ENCODE measurements at regions not wholly inside any gene's neighbourhood (a gene's known extent, or its start where the extent isn't known, plus 50 kb on each side); places are given as distances from the start of the nearest gene placed in this dataset.

GRCh38 chr2:16288371-16289112, 348.2 kb downstream of the MYCN start:
- no peak for DNase-seq

GRCh38 chr2:16287831-16288230, 347.5 kb downstream of the MYCN start:
- DNase-seq: no peak

- no peak for DNase-seq
These were observed 346.9 kb downstream of the MYCN start for GRCh38 chr2:16287281-16287680.

GRCh38 chr2:16285813-16286510, 345.6 kb downstream of the MYCN start:
- no peak for DNase-seq

- no peak for DNase-seq
These were observed 344.7 kb downstream of the MYCN start for GRCh38 chr2:16284941-16285625.

GRCh38 chr2:16283071-16283850, 342.9 kb downstream of the MYCN start:
- DNase-seq: no peak

GRCh38 chr2:16282511-16282910, 342.2 kb downstream of the MYCN start:
- no peak for DNase-seq

GRCh38 chr2:16281451-16282335, 341.3 kb downstream of the MYCN start:
- DNase-seq: no peak

- no peak for DNase-seq
These were observed 339.7 kb downstream of the MYCN start for GRCh38 chr2:16280081-16280480.

GRCh38 chr2:16279641-16280040, 339.3 kb downstream of the MYCN start:
- DNase-seq: no peak

GRCh38 chr2:16279201-16279570, 338.8 kb downstream of the MYCN start:
- DNase-seq: no peak

GRCh38 chr2:16278421-16279200, 338.3 kb downstream of the MYCN start:
- DNase-seq: no peak

- no peak for DNase-seq
These were observed 336.8 kb downstream of the MYCN start for GRCh38 chr2:16277117-16277516.

- no peak for DNase-seq
These were observed 335.3 kb downstream of the MYCN start for GRCh38 chr2:16275661-16276060.

- DNase-seq: no peak
These were observed 334.8 kb downstream of the MYCN start for GRCh38 chr2:16275131-16275530.

GRCh38 chr2:16273111-16273510, 332.8 kb downstream of the MYCN start:
- no peak for DNase-seq

GRCh38 chr2:16272038-16272788, 331.9 kb downstream of the MYCN start:
- no peak for DNase-seq

- no peak for DNase-seq
These were observed 331.0 kb downstream of the MYCN start for GRCh38 chr2:16271231-16271896.

GRCh38 chr2:16270441-16270840, 330.1 kb downstream of the MYCN start:
- DNase-seq: no peak

All from activated CD4-positive, alpha-beta T cell treated with anti-CD3 and anti-CD28 coated beads for 4 hours (primary cell).